Body of pancreas (tissue), 4 donors: ENCODE measurements at regions not wholly inside any gene's neighbourhood (a gene's known extent, or its start where the extent isn't known, plus 50 kb on each side); places are given as distances from the start of the nearest gene placed in this dataset.

ENCODE experiments used
- CTCF ChIP-seq, 7 experiments: fragments of 450-650 bp in 4 of 7; fragments of 200-600 bp in 3 of 7; sonication (generic) in 3 of 7; IDR thresholded peaks; one replicate each; pipeline ENCODE4 v1.5.1; 2016 to 2019; ENCODE audit warnings: antibody characterized with exemption in 7 of 7
- POLR2A ChIP-seq, 3 donors: fragments of 450-650 bp; IDR thresholded peaks; one replicate each; pipeline ENCODE4 v1.6.1; 2016; ENCODE audit warnings: antibody characterized with exemption in 3 of 3, mild to moderate bottlenecking in 2 of 3

- no peak for TF ChIP-seq CTCF (IDR thresholded peaks at IDR 0.05)
- TF ChIP-seq POLR2A (IDR thresholded peaks at IDR 0.05): no peak
These were observed 420.1 kb downstream of the IRX1 start for GRCh38 chr5:4015709-4016108.
